ENCODE measurements at regions not wholly inside any gene's neighbourhood (a gene's known extent, or its start where the extent isn't known, plus 50 kb on each side); places are given as distances from the start of the nearest gene placed in this dataset.

DNA sequence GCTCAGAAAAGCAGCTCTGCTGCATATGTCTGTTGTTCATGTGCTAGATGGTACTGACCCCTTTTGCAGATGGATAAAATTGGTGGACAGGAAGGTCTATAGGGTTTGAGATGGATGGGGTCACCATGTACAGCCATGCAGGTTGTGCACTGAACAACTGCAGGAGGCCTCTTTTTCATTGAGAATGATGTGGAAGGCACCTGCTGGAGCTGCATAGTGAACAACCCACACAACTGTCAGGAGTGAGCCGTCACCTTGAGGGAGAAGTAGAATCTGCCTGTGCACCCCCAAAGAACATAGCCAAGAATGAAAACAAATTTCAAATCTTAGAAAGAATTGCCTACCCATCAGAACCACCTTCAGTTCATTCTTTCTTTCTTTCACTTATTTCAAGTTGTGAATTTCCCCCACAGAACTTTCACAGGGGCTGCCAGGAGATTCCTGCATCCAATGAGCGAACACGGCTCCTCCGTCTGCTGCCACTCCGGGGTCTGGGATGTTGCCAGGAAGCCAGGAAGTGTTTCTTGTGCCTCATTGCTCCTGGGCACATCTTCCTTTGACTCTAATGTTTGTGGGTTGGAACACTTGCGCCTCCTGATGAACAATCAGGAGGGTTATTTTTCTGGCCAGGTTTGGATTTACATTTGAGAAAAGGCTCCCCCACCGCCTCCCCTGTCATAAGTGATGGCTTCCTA, 53.7 kb upstream of the DOCK1 start:
- no peak for DNase-seq

DNA sequence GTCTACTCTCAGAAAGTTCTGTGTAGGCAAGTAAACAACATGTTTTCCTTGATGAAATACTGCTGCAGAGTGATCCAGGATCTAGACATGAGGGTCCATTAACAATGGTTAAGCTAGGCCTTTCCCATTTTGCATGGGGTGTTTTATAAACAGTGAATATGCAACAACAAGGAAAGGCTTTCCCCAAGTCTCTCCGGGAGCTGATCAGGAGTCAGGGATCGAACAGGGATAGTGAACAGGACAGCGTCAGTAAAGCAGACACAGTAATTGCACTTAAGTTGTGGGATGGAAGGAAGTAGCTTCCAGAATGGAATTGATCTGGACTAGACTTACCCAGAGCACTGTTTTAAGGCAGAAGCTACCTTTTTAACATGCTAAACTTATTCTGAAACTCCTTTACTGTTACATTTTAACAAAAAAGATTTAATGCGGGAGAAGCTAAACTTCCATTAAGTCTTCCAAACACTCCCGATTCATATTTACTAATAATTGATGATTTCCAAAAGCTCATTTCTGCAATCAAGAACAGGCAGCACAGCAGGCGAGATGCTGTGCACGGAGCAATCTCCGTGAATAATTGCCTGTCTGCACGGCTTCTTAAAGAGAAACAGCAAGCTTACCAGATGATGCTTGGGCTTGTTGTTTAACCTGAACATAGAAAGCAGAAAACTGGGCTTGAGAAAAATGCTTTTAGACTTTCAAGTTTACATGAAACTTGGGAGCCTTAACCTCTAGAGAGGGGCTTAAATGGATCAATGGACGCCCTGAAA, 50.3 kb upstream of the DOCK1 start:
- no peak for DNase-seq
